ENCODE measurements at regions not wholly inside any gene's neighbourhood (a gene's known extent, or its start where the extent isn't known, plus 50 kb on each side); places are given as distances from the start of the nearest gene placed in this dataset.

GRCh38 chr13:58773280-58773859, 1141.8 kb downstream of the PCDH17 start:
- TF ChIP-seq SUZ12 (IDR thresholded peaks at IDR 0.05; ENCODE audit: extremely low read depth, insufficient read depth, insufficient read length) (no peak), ZNF274 (IDR thresholded peaks at IDR 0.05; ENCODE audit: low read depth, low read length) (no peak), YY1 (IDR thresholded peaks at IDR 0.05; ENCODE audit: insufficient read depth, insufficient read length) (no peak)

Data from NT2/D1 (cell line).